ENCODE measurements at regions not wholly inside any gene's neighbourhood (a gene's known extent, or its start where the extent isn't known, plus 50 kb on each side); places are given as distances from the start of the nearest gene placed in this dataset.

DNA sequence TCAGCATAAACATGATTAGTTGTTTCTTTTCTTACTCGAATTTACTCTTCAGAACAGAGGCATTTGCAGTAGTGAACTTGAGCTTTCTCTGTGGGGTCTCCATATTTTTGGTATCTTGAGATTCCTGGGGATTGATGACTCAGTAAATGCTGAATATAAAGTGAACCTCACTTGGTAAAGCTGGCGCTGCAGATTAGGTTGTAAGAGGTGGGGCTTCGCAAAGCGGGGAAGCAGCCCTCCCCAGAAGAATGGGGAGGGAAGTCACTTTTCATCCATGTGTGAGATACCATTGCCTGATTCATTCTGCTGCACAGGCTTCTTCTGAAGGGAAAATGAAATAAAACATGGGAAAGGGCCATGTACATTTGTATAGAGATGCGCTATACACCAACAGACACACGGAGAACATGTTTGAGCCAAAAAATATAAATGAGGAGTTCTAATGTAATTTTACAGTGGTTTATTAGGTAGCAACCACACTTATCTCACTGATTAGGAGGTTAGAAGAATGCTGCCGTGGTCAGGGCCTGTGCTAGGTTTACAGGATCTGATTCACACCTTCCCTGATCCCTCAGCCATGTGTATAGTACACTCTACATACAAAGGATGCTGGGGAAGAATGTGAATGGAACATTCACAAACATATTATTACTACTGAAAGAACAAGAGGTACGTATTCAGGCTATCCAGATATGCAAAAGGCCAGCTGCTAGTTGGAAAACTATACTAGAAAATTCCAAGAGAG is 63.5 kb downstream of the DNTTIP2 start:
- no peak for DNase-seq (ENCODE audit: low read depth, low spot score)
- H3K27ac ChIP-seq (ENCODE audit: low read depth, low read length), result no peak overlapping the region
- ChIA-PET CTCF (interaction anchor here (0.7 to 7.4 kb wide), 19 partner anchors 8 to 474 kb away, joined by 3 to 270 read pairs (median 4); partner anchors contain the start of gene BCAR3), POLR2A (no interaction called here)
- TF ChIP-seq CTCF (IDR thresholded peaks at IDR 0.05; ENCODE audit: low read depth, low read length), result no peak
- no peak overlapping the region for H3K4me3 ChIP-seq (ENCODE audit: low read depth, low read length)
- H3K9me3 ChIP-seq (ENCODE audit: control insufficient read depth, insufficient read depth, low read length), result no peaks in the 10 kb centered on the region
- H3K27me3 ChIP-seq (ENCODE audit: control insufficient read depth, insufficient read depth, low read length), result no peaks in the 10 kb centered on the region

DNA sequence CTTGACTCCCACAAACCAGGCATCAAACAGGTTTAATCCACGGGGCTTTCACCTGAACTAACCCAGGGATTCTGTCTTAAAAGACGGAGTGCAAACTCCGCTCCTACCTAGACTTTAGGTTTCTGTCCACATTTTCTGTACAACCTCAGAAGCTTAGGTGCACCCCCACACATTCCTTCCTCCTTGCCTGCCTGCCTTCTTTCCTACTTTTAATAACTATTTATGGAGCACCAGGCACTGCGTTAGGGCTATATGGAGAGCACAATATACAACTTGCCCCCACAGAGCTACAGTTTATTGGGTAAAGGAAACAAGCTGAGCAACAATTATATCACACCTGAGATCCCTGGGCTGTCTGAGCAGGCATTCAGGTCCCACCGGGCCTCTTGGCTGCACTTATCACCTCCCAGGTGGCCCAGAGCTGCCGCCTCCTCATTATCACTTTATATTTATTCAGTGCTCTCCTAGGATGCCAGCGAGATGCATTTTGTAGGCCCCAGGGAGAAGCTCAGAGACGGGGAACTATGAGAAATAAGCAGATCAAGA is 64.1 kb downstream of the DNTTIP2 start:
- H3K9me3 ChIP-seq (ENCODE audit: control insufficient read depth, insufficient read depth, low read length), result no peaks in the 10 kb centered on the region
- no peaks in the 10 kb centered on the region for H3K27me3 ChIP-seq (ENCODE audit: control insufficient read depth, insufficient read depth, low read length)
- ChIA-PET CTCF (interaction anchor here (0.7 to 7.4 kb wide), 26 partner anchors 8 to 473 kb away, joined by 3 to 270 read pairs (median 6); partner anchors contain the start of gene BCAR3), POLR2A (no interaction called here)
- no peak overlapping the region for H3K27ac ChIP-seq (ENCODE audit: low read depth, low read length)
- no peak overlapping the region for H3K4me3 ChIP-seq (ENCODE audit: low read depth, low read length)
- no peak for DNase-seq (ENCODE audit: low read depth, low spot score)
- TF ChIP-seq CTCF (IDR thresholded peaks at IDR 0.05; ENCODE audit: low read depth, low read length), result no peak

DNA sequence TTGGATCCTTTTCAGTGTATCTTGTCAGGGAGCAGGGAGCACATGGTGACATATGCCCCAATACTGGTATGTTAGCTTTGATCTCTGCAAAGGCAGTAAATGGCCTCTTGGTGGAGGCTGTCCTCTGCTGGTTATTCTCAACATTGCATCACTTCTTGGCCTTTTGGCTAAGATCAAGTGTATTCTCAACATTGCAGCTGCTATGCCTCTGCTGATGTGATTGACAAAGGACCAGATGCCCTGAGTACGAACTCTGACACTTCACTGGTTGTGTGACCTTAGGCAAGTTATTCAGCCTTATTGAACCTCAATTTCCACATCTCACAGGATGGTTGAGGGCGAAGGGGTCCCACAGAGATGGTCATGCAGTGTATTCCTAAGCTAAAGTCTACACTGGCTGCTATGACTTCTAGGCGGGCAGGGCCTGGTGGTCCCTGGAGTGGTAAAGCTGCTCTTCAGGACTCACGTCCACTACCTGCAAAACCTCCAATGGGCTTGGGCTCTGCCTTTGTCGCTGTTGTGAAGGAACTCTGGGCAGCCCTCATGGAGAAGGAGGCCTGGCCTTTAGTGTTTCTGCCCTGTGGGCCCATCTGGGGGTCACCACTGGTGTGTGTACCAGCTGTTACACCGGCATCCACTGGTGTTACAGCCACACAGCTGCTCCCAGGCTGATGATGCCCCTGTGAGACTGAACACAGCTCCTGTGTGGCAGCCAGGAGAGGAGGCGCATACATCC is 64.8 kb downstream of the DNTTIP2 start:
- TF ChIP-seq CTCF (IDR thresholded peaks at IDR 0.05; ENCODE audit: low read depth, low read length), result peak; percentile 99
- H3K9me3 ChIP-seq (ENCODE audit: control insufficient read depth, insufficient read depth, low read length), result no peaks in the 10 kb centered on the region
- ChIA-PET POLR2A (interaction anchor here (0.8 to 1.5 kb wide), 2 partner anchors 133 to 184 kb away, joined by 4 to 5 read pairs; partner anchors contain the start of gene BCAR3), CTCF (interaction anchor here (0.6 to 7.4 kb wide), 45 partner anchors 8 to 510 kb away, joined by 3 to 270 read pairs (median 4); partner anchors contain the start of gene BCAR3)
- no peak overlapping the region for H3K4me3 ChIP-seq (ENCODE audit: low read depth, low read length)
- DNase-seq (ENCODE audit: low read depth, low spot score), result peak; percentile 53
- H3K27me3 ChIP-seq (ENCODE audit: control insufficient read depth, insufficient read depth, low read length), result no peaks in the 10 kb centered on the region
- no peak overlapping the region for H3K27ac ChIP-seq (ENCODE audit: low read depth, low read length)

- no peaks in the 10 kb centered on the region for H3K27me3 ChIP-seq (ENCODE audit: control insufficient read depth, insufficient read depth, low read length)
Observed at GRCh38 chr1:93813076-93813475, 65.9 kb downstream of the DNTTIP2 start.

More at GRCh38 chr1:93813076-93813475, 65.9 kb downstream of the DNTTIP2 start:
- H3K4me3 ChIP-seq (ENCODE audit: low read depth, low read length), result no peak overlapping the region
- no peak for TF ChIP-seq CTCF (IDR thresholded peaks at IDR 0.05; ENCODE audit: low read depth, low read length)
- H3K27ac ChIP-seq (ENCODE audit: low read depth, low read length), result no peak overlapping the region
- CTCF ChIA-PET, result interaction anchor here (0.7 to 7.4 kb wide), 24 partner anchors 8 to 509 kb away, joined by 3 to 270 read pairs (median 7); partner anchors contain the start of gene BCAR3
- H3K9me3 ChIP-seq (ENCODE audit: control insufficient read depth, insufficient read depth, low read length), result no peaks in the 10 kb centered on the region
- DNase-seq (ENCODE audit: low read depth, low spot score), result no peak
- POLR2A ChIA-PET, result interaction anchor here (1.5 kb wide), 1 partner anchor 183 kb away, joined by 5 read pairs; no protein-coding TSS in a partner anchor

All from AG04450 (cell line).